ENCODE measurements at regions not wholly inside any gene's neighbourhood (a gene's known extent, or its start where the extent isn't known, plus 50 kb on each side); places are given as distances from the start of the nearest gene placed in this dataset.

DNA sequence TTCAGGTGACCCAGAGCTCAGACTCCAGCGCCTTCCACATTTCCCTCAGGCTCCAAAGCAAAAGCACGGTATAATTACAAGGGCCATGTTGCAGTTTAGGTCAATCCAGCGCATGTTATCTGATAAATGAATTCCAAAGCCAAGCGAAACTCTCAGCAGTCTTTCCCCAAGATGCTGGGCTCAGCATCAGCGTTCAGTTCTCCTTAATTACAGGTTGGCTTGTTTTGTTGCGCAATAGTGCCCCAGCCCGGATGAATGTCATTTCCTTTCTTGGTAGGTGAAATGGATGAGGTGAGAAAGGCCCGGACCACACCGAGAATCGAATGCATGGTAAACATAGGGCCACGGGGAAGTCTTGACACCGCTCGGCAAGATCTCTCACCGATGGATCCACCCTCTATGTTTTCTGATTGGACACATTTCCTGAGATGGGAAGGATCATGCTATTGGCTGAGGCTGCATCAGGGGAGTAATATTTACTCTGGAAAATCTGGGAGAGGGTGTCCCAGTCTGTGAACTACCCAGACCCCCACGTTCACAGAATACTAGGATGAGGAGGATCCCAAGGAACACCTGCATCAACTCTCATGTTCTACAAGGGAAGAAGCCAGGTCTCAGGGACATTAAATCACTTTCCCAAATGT lies 221.2 kb upstream of the ANKRD55 start:
- Histone ChIP-seq H3K27ac (no peak overlapping the region), H3K27me3 (no peaks in the 10 kb centered on the region), H3K4me1 (peaks cover 0 to 22% (median 11%) of the 10 kb centered on the region in 4 donors), H3K9me3 (no peaks in the 10 kb centered on the region), H3K36me3 (no peaks in the 10 kb centered on the region), H3K4me3 (no peak overlapping the region)
- DNase-seq, result no peak
- TF ChIP-seq, protein P1, sequence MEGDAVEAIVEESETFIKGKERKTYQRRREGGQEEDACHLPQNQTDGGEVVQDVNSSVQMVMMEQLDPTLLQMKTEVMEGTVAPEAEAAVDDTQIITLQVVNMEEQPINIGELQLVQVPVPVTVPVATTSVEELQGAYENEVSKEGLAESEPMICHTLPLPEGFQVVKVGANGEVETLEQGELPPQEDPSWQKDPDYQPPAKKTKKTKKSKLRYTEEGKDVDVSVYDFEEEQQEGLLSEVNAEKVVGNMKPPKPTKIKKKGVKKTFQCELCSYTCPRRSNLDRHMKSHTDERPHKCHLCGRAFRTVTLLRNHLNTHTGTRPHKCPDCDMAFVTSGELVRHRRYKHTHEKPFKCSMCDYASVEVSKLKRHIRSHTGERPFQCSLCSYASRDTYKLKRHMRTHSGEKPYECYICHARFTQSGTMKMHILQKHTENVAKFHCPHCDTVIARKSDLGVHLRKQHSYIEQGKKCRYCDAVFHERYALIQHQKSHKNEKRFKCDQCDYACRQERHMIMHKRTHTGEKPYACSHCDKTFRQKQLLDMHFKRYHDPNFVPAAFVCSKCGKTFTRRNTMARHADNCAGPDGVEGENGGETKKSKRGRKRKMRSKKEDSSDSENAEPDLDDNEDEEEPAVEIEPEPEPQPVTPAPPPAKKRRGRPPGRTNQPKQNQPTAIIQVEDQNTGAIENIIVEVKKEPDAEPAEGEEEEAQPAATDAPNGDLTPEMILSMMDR (IDR thresholded peaks at IDR 0.05), result no peak
- intact Hi-C loops (cut with DNase I; ENCODE audit: low total_unique reads), result no loop called here

DNA sequence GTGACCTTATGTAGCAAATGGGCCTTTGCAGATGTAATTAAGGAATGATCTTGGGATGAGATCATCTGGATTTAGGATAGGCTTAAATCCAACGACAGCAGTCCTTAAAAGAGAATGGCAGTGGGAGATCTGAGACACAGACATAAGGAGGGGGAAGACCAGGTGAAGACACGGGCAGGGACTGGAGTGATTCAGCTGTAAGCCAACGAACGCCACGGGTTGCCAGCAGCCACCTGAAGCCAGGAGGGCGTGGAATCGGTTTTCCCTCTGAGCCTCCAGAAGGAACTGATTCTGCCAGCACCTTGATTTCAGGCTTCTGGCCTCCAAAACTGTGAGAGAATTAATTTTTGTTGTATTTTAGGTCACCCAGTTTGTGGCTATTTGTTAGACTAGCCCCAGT lies 218.6 kb upstream of the ANKRD55 start:
- intact Hi-C loops (cut with DNase I; ENCODE audit: low total_unique reads), result no loop called here
- no peak for DNase-seq
- Histone ChIP-seq H3K36me3 (no peaks in the 10 kb centered on the region), H3K9me3 (no peaks in the 10 kb centered on the region), H3K27ac (no peak overlapping the region), H3K4me1 (no peaks in the 10 kb centered on the region), H3K27me3 (no peaks in the 10 kb centered on the region), H3K4me3 (no peak overlapping the region)
- TF ChIP-seq, protein P1 (IDR thresholded peaks at IDR 0.05), result no peak

DNA sequence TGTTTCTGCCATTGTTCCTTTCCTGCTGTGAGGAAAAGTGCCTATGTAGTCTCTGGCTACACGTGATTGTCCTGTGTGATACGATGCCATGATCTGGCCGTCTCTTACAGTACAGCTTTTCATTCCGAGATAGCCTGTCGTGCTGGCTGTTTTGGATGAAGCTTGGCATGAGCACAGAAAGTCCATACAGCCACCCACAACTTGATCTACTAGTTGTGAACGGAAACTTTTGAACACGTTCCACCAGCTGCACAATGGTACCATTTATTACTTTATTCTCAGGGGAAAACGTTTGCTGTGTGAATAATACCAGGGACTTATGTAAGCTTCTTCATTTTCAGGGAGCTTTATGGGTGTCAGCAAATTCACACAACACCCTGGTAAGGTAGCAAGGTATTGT lies 217.6 kb upstream of the ANKRD55 start:
- TF ChIP-seq, protein P1 (IDR thresholded peaks at IDR 0.05), result no peak
- Histone ChIP-seq H3K27ac (no peak overlapping the region), H3K4me3 (no peak overlapping the region), H3K36me3 (no peaks in the 10 kb centered on the region), H3K9me3 (no peaks in the 10 kb centered on the region), H3K27me3 (no peaks in the 10 kb centered on the region), H3K4me1 (no peaks in the 10 kb centered on the region)
- no peak for DNase-seq
- intact Hi-C loops (cut with DNase I; ENCODE audit: low total_unique reads), result no loop called here

DNA sequence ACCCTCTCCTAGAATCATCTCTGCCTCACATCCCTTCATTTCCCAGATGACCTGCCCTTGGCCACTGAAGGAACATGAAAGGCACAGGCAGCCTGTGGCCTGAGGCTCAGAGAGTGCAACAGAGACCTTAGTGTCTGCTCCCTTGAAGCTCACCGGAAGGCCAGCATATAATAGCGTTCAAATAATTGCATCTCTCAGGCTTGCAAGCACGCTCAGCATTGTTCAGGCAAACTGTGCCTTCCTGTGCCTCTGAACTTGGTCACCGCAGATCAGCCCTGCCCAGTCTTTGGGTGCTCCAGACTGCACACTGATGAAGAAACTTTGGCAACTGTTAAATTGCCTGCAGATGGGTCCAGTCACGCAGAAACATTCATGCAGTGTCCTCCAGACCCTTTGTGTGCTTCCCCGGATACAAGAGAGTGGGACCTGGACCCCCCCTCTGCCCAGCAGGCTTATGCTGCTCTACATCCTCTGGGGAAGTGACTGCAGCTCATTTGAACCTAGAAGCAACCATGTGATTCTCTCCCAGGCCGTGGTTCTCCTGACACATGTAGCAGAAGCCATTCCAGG lies 216.0 kb upstream of the ANKRD55 start:
- Histone ChIP-seq H3K27ac (no peak overlapping the region), H3K9me3 (no peaks in the 10 kb centered on the region), H3K4me1 (no peaks in the 10 kb centered on the region), H3K27me3 (no peaks in the 10 kb centered on the region), H3K36me3 (no peaks in the 10 kb centered on the region), H3K4me3 (no peak overlapping the region)
- no peak for DNase-seq
- TF ChIP-seq, protein P1 (IDR thresholded peaks at IDR 0.05), result no peak
- intact Hi-C loops (cut with DNase I; ENCODE audit: low total_unique reads), result no loop called here

DNA sequence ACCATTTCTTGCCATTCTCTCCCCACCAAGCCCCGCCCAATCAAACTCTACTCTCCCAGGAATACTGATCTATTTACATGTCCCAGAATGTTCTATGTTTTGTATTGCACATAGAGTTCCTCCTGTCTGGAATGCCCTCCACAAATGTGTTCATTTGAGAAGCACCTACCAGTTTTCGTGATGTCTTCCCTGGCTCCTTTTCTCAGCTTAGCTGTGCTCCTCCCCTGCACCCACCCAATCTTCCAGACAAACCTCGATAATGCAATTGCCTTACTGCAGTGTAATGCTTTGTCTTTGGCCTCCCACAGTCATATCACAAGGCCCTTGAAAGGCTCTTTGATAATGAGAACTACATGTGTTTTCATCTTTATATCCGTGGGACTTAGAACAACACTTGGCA lies 214.5 kb upstream of the ANKRD55 start:
- DNase-seq, result no peak
- H3K36me3 ChIP-seq, result no peaks in the 10 kb centered on the region
- H3K9me3 ChIP-seq, result no peaks in the 10 kb centered on the region
- H3K27me3 ChIP-seq, result no peaks in the 10 kb centered on the region
- H3K4me3 ChIP-seq, result no peak overlapping the region
- no peak overlapping the region for H3K27ac ChIP-seq
- no peaks in the 10 kb centered on the region for H3K4me1 ChIP-seq
- TF ChIP-seq, protein P1 (IDR thresholded peaks at IDR 0.05), result no peak
- intact Hi-C loops (cut with DNase I; ENCODE audit: low total_unique reads), result no loop called here

Data from tibial artery (tissue), 4 donors.